CD4-positive, CD25-positive, alpha-beta regulatory T cell (primary cell): ENCODE measurements at regions not wholly inside any gene's neighbourhood (a gene's known extent, or its start where the extent isn't known, plus 50 kb on each side); places are given as distances from the start of the nearest gene placed in this dataset.
"Not testable (repeated sequence)": the region's sequence is repeated elsewhere in the genome, so short reads cannot be mapped to it uniquely, and the experiment has no call there.

Experiments used
- ATAC-seq, 2 donors: fragments of 150-1000 bp; cut with Tn5 transposase; one replicate each; pipeline ENCODE4 v1.10.0; 2021; ENCODE audit warnings: low read depth in 2 of 2, moderate number of reproducible peaks in 2 of 2, moderate library complexity in 1 of 2
- DNase-seq, 3 donors: peaks; one replicate each; pipeline versions ENCODE4 v3.0.0 to v3.0.0-alpha.2; 2012 to 2022; ENCODE audit warnings: mixed read lengths in 1 of 3
- H3K27ac ChIP-seq: one replicate; pipeline ENCODE4 v1.7.0; 2013; ENCODE audit warnings: mild to moderate bottlenecking, low read length; ENCODE audit not compliant: insufficient read depth, poor library complexity, severe bottlenecking
- H3K27me3 ChIP-seq: one replicate; pipeline ENCODE4 v1.7.0; 2013; ENCODE audit warnings: low read length; ENCODE audit not compliant: control insufficient read depth, insufficient read depth
- H3K36me3 ChIP-seq: one replicate; pipeline ENCODE4 v1.7.0; 2013; ENCODE audit warnings: mild to moderate bottlenecking, low read length, moderate library complexity; ENCODE audit not compliant: control insufficient read depth, insufficient read depth
- H3K4me1 ChIP-seq: 2 replicates; pipeline ENCODE4 v1.7.0; 2013; ENCODE audit warnings: mild to moderate bottlenecking, low read length; ENCODE audit not compliant: insufficient read depth, control insufficient read depth, poor library complexity, severe bottlenecking
- H3K4me3 ChIP-seq: one replicate; pipeline ENCODE4 v1.7.0; 2013; ENCODE audit warnings: low read depth, mild to moderate bottlenecking, low read length, moderate library complexity
- H3K9me3 ChIP-seq, 2 experiments: 1 replicate in 1 of 2; 2 replicates in 1 of 2; pipeline ENCODE4 v1.7.0; 2013; ENCODE audit warnings: low read length in 2 of 2, mild to moderate bottlenecking in 1 of 2, moderate library complexity in 1 of 2; ENCODE audit not compliant: control insufficient read depth in 2 of 2
- H3K27ac Mint-ChIP-seq, 3 donors: one replicate each; pipeline ENCODE4 v1.8.0; 2020 to 2022; ENCODE audit warnings: mild to moderate bottlenecking in 3 of 3, mixed read lengths in 3 of 3, moderate library complexity in 2 of 3
- H3K27me3 Mint-ChIP-seq: one replicate; pipeline ENCODE4 v1.8.0; 2022; ENCODE audit warnings: mild to moderate bottlenecking, mixed read lengths
- H3K36me3 Mint-ChIP-seq: one replicate; pipeline ENCODE4 v1.8.0; 2020; ENCODE audit warnings: mixed read lengths
- H3K4me1 Mint-ChIP-seq, 4 donors: one replicate each; pipeline ENCODE4 v1.8.0; 2020 to 2022; ENCODE audit warnings: mixed read lengths in 4 of 4, mild to moderate bottlenecking in 1 of 4
- H3K4me3 Mint-ChIP-seq, 4 donors: one replicate each; pipeline ENCODE4 v1.8.0; 2020 to 2022; ENCODE audit warnings: mild to moderate bottlenecking in 4 of 4, mixed read lengths in 4 of 4, moderate library complexity in 3 of 4
- H3K9me3 Mint-ChIP-seq, 7 donors: one replicate each; pipeline ENCODE4 v1.8.0; 2020 to 2022; ENCODE audit warnings: mixed read lengths in 7 of 7, mild to moderate bottlenecking in 3 of 7, moderate library complexity in 2 of 7

DNA sequence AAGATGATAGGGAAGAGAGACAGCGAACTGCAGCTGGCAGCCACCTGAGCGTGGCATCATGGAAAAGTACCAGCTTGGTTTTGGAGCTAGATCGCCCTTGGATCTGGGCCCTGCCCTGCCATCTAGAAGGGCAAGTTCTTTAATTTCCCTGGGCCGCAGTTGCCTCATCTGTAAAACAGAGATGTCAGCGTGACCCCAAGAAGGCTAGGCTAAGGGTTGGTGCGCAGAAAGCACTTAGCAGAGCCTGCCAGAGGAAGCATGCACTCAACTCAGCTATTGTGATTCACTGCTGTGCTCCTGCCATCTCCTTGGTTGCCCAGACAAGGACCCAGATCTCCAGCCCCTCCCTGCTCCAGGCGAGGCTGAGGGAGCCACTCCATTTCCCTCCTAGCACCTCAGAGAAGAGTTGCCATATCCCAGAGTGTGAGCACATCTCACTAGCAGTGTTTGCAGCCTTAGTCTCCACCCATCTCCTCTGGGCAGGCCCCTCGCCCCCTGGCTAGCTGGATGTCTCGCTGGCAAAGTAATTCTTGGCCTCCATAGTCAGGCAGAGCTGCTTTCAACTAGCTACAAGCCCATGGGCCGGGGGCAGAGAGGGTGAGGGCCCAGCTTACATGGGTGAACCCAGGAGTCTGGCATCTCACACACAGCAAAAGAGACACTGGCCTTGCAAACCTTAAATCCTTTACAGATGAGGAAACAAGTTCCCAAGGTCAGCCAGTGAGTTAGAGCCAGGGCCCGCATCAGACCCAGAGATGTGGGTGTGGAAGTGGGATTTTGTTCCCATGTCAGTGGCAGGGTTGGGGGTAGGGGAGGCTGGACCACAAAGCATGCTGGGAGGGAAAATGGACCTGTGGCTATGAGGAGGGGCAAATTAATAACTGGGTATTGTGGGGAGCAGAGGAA lies 280.7 kb upstream of the TLE3 start:
- DNase-seq, result no peak
- peak overlapping the region in 1 of 3 donors; percentile 48 for H3K27ac Mint-ChIP-seq

DNA sequence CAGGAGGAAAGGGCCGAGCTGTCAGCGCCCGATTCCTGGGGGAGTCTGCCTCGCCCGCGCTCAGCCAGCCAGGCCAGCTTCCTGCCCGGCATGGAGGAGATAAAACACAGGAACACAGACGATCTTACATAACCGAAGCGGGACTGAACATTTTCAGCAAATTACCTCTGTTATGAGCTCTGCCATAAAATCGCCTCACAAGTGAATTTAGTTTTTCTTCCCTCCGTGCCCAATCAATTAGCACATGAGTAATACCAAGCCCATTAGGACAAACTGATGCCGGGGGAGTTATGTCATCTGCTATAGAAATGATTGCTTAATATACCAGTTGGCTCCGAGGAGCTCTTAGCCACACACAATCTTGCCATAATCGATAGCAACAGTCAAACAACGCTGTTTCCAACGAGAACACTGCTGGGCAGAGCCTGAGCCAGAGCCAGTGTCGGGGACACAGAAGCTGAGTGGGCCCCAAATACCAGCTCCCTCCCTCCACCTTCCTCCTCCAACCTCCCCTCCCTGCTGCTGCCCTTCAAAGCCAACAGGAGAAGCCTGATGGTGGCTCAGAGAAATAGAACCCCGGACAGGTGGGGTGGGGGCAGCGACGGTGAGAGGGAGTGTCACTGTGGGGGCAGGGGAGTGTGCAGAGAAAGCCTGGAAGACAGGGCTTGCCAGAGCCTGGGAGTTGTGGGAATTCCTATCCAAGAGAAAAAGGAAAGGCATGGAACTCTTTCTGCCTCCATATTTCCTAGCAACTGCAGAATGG lies 279.4 kb upstream of the TLE3 start:
- DNase-seq (no peak), ATAC-seq (no peak)
- Histone ChIP-seq H3K27ac (no peak overlapping the region), H3K4me1 (no peaks in the 10 kb centered on the region), H3K9me3 (peaks cover 0 to 2% of the 10 kb centered on the region in 2 experiments), H3K36me3 (no peaks in the 10 kb centered on the region), H3K4me3 (no peak overlapping the region), H3K27me3 (no peaks in the 10 kb centered on the region)
- H3K27me3 Mint-ChIP-seq, result peaks cover 11% of the 10 kb centered on the region
- H3K36me3 Mint-ChIP-seq, result no peaks in the 10 kb centered on the region
- H3K4me1 Mint-ChIP-seq, result peaks cover 0 to 5% (median 2%) of the 10 kb centered on the region in 4 donors
- no peak overlapping the region for H3K27ac Mint-ChIP-seq
- no peak overlapping the region for H3K4me3 Mint-ChIP-seq
- H3K9me3 Mint-ChIP-seq, result peaks cover 0 to 2% (median 0%) of the 10 kb centered on the region in 7 donors

More for the DNA sequence above, 280.7 kb upstream of the TLE3 start:
- peaks cover 10% of the 10 kb centered on the region for H3K27me3 Mint-ChIP-seq
- Histone ChIP-seq H3K9me3 (peaks cover 0 to 2% of the 10 kb centered on the region in 2 experiments), H3K4me1 (no peaks in the 10 kb centered on the region), H3K27me3 (no peaks in the 10 kb centered on the region), H3K36me3 (no peaks in the 10 kb centered on the region), H3K27ac (no peak overlapping the region), H3K4me3 (no peak overlapping the region)
- ATAC-seq, result no peak
- peaks cover 0 to 5% (median 2%) of the 10 kb centered on the region in 4 donors for H3K4me1 Mint-ChIP-seq
- H3K4me3 Mint-ChIP-seq, result no peak overlapping the region
- peaks cover 0 to 2% (median 0%) of the 10 kb centered on the region in 7 donors for H3K9me3 Mint-ChIP-seq
- no peaks in the 10 kb centered on the region for H3K36me3 Mint-ChIP-seq

- H3K27ac Mint-ChIP-seq, result no peak overlapping the region
- peaks cover 0 to 2% (median 0%) of the 10 kb centered on the region in 7 donors for H3K9me3 Mint-ChIP-seq
- Histone ChIP-seq H3K4me1 (no peaks in the 10 kb centered on the region), H3K9me3 (no peaks in the 10 kb centered on the region), H3K27me3 (no peaks in the 10 kb centered on the region), H3K36me3 (no peaks in the 10 kb centered on the region), H3K27ac (no peak overlapping the region), H3K4me3 (no peak overlapping the region)
- DNase-seq (no peak), ATAC-seq (no peak)
- peaks cover 0 to 5% (median 2%) of the 10 kb centered on the region in 4 donors for H3K4me1 Mint-ChIP-seq
- no peak overlapping the region for H3K4me3 Mint-ChIP-seq
- H3K27me3 Mint-ChIP-seq, result peaks cover 11% of the 10 kb centered on the region
- no peaks in the 10 kb centered on the region for H3K36me3 Mint-ChIP-seq
Measured at GRCh38 chr15:70376031-70376928, 278.6 kb upstream of the TLE3 start.

DNA sequence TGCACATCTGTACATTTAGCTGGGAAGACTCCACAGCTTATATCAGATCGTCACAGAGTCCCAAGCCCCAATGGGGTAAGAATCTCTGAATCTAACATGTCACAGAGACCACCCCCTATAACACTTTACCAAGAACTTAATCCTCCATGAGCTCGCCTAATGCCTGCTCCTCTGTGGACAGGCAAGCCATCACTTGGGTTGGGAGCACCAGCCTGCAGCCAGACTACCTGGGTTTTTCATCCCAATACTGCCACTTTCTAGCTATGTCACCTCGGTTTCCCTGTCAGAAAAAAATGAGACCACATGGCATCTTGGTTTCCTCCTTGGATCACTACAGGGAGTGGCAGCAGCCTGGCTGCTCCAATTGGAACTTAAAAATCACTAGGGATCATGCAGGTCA lies 277.9 kb upstream of the TLE3 start:
- no peaks in the 10 kb centered on the region for H3K9me3 ChIP-seq
- no peak overlapping the region for H3K4me3 ChIP-seq
- H3K27ac ChIP-seq, result no peak overlapping the region
- no peak overlapping the region for H3K4me3 Mint-ChIP-seq
- no peak for DNase-seq
- no peaks in the 10 kb centered on the region for H3K4me1 ChIP-seq
- no peaks in the 10 kb centered on the region for H3K36me3 ChIP-seq
- H3K27ac Mint-ChIP-seq, result no peak overlapping the region
- ATAC-seq, result no peak
- no peaks in the 10 kb centered on the region for H3K27me3 ChIP-seq
- H3K27me3 Mint-ChIP-seq, result peaks cover 17% of the 10 kb centered on the region
- peaks cover 0 to 5% (median 2%) of the 10 kb centered on the region in 4 donors for H3K4me1 Mint-ChIP-seq
- H3K9me3 Mint-ChIP-seq, result peaks cover 0 to 2% (median 0%) of the 10 kb centered on the region in 7 donors
- no peaks in the 10 kb centered on the region for H3K36me3 Mint-ChIP-seq

- Histone ChIP-seq H3K4me1 (no peaks in the 10 kb centered on the region), H3K9me3 (no peaks in the 10 kb centered on the region), H3K36me3 (no peaks in the 10 kb centered on the region), H3K27ac (no peak overlapping the region), H3K4me3 (no peak overlapping the region), H3K27me3 (no peaks in the 10 kb centered on the region)
- H3K36me3 Mint-ChIP-seq, result no peaks in the 10 kb centered on the region
- H3K9me3 Mint-ChIP-seq, result peaks cover 0 to 2% (median 0%) of the 10 kb centered on the region in 7 donors
- peaks cover 0 to 5% (median 2%) of the 10 kb centered on the region in 4 donors for H3K4me1 Mint-ChIP-seq
- no peak for ATAC-seq
- H3K27ac Mint-ChIP-seq, result no peak overlapping the region
- no peak overlapping the region for H3K4me3 Mint-ChIP-seq
- DNase-seq, result no peak
- H3K27me3 Mint-ChIP-seq, result peaks cover 18% of the 10 kb centered on the region
Measured at GRCh38 chr15:70375006-70375431, 277.3 kb upstream of the TLE3 start.

DNA sequence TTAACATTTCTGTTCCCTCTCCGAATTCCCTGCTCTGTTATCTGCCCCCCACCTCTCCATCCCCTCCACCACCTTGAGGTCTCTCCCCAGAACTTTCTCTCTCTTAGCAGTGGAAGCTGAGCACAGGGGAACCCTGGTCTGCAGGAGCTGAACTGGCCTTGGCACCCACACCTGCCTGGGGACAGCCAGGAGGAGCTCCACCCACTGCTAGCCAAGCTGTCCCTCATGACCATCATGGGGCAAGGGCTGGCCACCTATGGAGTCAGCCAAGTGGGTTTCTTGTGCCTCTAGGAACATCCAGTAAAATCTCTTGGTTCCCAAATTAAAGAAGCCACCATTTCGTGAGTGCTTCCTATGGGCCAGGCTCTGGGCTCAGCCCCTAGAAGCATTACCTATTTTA lies 276.4 kb upstream of the TLE3 start:
- H3K4me3 Mint-ChIP-seq, result no peak overlapping the region
- H3K36me3 Mint-ChIP-seq, result no peaks in the 10 kb centered on the region
- H3K36me3 ChIP-seq, result no peaks in the 10 kb centered on the region
- H3K27ac Mint-ChIP-seq, result peak overlapping the region in 1 of 3 donors; percentile 77
- no peaks in the 10 kb centered on the region for H3K4me1 ChIP-seq
- H3K4me3 ChIP-seq, result no peak overlapping the region
- no peaks in the 10 kb centered on the region for H3K27me3 ChIP-seq
- no peaks in the 10 kb centered on the region for H3K9me3 ChIP-seq
- ATAC-seq, result no peak
- H3K4me1 Mint-ChIP-seq, result peaks cover 0 to 5% (median 2%) of the 10 kb centered on the region in 4 donors
- no peak for DNase-seq
- peaks cover 22% of the 10 kb centered on the region for H3K27me3 Mint-ChIP-seq
- H3K27ac ChIP-seq, result no peak overlapping the region
- H3K9me3 Mint-ChIP-seq, result peaks cover 0 to 2% (median 0%) of the 10 kb centered on the region in 7 donors

DNA sequence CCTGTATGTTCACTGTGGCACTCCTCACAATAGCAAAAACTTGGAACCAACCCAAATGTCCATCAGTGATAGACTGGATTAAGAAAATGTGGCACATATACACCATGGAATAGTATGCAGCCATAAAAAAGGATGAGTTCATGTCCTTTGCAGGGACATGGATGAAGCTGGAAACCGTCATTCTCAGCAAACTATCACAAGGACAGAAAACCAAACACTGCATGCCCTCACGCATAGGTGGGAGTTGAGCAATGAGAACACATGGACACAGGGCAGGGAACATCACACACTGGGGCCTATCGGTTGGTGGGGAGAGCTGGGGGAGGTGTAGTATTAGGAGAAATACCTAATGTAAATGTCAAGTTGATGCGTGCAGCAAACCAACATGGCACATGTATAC lies 275.7 kb upstream of the TLE3 start:
- not testable (repeated sequence) for H3K36me3 Mint-ChIP-seq, H3K27me3 ChIP-seq, H3K4me3 Mint-ChIP-seq, H3K4me1 ChIP-seq, ATAC-seq, H3K4me3 ChIP-seq, DNase-seq, H3K27ac Mint-ChIP-seq, H3K4me1 Mint-ChIP-seq, H3K36me3 ChIP-seq, H3K9me3 ChIP-seq, H3K27ac ChIP-seq, H3K9me3 Mint-ChIP-seq
- H3K27me3 Mint-ChIP-seq, result peaks cover 26% of the 10 kb centered on the region
